ENCODE measurements at regions not wholly inside any gene's neighbourhood (a gene's known extent, or its start where the extent isn't known, plus 50 kb on each side); places are given as distances from the start of the nearest gene placed in this dataset.

DNA sequence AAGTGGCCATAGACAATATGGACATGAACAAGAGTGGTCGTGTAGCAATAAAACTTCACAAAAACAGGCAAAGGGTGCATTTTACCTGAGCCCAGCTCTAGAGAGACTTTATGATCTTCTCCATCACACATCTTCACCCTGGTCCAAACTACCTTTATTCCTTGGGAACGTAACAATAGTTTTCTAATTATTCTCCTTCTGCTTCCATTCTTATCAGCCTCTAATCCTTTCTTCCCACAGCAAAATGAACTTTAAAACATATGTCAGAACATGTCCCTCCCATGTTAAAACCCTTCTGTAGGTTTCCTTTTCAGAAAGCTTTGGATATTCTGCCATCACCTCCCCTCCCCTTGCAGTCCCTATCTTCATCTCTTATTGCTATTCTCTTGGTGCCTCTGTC lies 395.2 kb upstream of the PLXNA2 start (continued):
- TF ChIP-seq ZBTB49 (tag by site-specific recombination; IDR thresholded peaks at IDR 0.05; ENCODE audit: low read depth): no peak

- POLR2A ChIA-PET: no interaction called here
- CTCF ChIA-PET: interaction anchor here (1.3 to 1.4 kb wide), 2 partner anchors 11 to 12 kb away, joined by 3 to 6 read pairs; no protein-coding TSS in a partner anchor
These were observed 396.1 kb upstream of the PLXNA2 start for GRCh38 chr1:208640295-208640694.

GRCh38 chr1:208641579-208642280 lies 397.5 kb upstream of the PLXNA2 start:
- no peak for TF ChIP-seq ZSCAN23 (tag by site-specific recombination; IDR thresholded peaks at IDR 0.05)
- TF ChIP-seq ZNF335 (tag by site-specific recombination; conservative IDR thresholded peaks at IDR 0.05): no peak
- TF ChIP-seq, protein P1, sequence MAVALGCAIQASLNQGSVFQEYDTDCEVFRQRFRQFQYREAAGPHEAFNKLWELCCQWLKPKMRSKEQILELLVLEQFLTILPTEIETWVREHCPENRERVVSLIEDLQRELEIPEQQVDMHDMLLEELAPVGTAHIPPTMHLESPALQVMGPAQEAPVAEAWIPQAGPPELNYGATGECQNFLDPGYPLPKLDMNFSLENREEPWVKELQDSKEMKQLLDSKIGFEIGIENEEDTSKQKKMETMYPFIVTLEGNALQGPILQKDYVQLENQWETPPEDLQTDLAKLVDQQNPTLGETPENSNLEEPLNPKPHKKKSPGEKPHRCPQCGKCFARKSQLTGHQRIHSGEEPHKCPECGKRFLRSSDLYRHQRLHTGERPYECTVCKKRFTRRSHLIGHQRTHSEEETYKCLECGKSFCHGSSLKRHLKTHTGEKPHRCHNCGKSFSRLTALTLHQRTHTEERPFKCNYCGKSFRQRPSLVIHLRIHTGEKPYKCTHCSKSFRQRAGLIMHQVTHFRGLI (tag by site-specific recombination; IDR thresholded peaks at IDR 0.05): no peak
- TF ChIP-seq, protein P2, sequence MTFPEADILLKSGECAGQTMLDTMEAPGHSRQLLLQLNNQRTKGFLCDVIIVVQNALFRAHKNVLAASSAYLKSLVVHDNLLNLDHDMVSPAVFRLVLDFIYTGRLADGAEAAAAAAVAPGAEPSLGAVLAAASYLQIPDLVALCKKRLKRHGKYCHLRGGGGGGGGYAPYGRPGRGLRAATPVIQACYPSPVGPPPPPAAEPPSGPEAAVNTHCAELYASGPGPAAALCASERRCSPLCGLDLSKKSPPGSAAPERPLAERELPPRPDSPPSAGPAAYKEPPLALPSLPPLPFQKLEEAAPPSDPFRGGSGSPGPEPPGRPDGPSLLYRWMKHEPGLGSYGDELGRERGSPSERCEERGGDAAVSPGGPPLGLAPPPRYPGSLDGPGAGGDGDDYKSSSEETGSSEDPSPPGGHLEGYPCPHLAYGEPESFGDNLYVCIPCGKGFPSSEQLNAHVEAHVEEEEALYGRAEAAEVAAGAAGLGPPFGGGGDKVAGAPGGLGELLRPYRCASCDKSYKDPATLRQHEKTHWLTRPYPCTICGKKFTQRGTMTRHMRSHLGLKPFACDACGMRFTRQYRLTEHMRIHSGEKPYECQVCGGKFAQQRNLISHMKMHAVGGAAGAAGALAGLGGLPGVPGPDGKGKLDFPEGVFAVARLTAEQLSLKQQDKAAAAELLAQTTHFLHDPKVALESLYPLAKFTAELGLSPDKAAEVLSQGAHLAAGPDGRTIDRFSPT (tag by site-specific recombination; IDR thresholded peaks at IDR 0.05): no peak
- H3K27ac ChIP-seq (ENCODE audit: extremely low read depth, low read depth, low read length): no peak overlapping the region
- no peaks in the 10 kb centered on the region for H3K9me3 ChIP-seq (ENCODE audit: control insufficient read depth, insufficient read depth, low read depth, low read length)
- H3K4me3 ChIP-seq (ENCODE audit: low read depth, low read length): no peak overlapping the region
- ChIA-PET POLR2A (no interaction called here), CTCF (interaction anchor here (0.6 to 1.3 kb wide), 3 partner anchors 11 to 12 kb away, joined by 3 read pairs; no protein-coding TSS in a partner anchor)
- no peaks in the 10 kb centered on the region for H3K36me3 ChIP-seq (ENCODE audit: control insufficient read depth in 2 of 2, insufficient read depth in 1 of 2, low read length in 2 of 2)
- H3K4me1 ChIP-seq (ENCODE audit: control insufficient read depth, insufficient read depth, low read length): no peaks in the 10 kb centered on the region

More at GRCh38 chr1:208640295-208640694, 396.1 kb upstream of the PLXNA2 start:
- H3K9me3 ChIP-seq (ENCODE audit: control insufficient read depth, insufficient read depth, low read depth, low read length): no peaks in the 10 kb centered on the region
- TF ChIP-seq ZNF792 (tag by site-specific recombination; IDR thresholded peaks at IDR 0.05): no peak
- no peak for TF ChIP-seq ZNF549 (tag by site-specific recombination; IDR thresholded peaks at IDR 0.05)
- no peak for TF ChIP-seq ZFP69B (tag by site-specific recombination; IDR thresholded peaks at IDR 0.05)
- TF ChIP-seq, protein P3, sequence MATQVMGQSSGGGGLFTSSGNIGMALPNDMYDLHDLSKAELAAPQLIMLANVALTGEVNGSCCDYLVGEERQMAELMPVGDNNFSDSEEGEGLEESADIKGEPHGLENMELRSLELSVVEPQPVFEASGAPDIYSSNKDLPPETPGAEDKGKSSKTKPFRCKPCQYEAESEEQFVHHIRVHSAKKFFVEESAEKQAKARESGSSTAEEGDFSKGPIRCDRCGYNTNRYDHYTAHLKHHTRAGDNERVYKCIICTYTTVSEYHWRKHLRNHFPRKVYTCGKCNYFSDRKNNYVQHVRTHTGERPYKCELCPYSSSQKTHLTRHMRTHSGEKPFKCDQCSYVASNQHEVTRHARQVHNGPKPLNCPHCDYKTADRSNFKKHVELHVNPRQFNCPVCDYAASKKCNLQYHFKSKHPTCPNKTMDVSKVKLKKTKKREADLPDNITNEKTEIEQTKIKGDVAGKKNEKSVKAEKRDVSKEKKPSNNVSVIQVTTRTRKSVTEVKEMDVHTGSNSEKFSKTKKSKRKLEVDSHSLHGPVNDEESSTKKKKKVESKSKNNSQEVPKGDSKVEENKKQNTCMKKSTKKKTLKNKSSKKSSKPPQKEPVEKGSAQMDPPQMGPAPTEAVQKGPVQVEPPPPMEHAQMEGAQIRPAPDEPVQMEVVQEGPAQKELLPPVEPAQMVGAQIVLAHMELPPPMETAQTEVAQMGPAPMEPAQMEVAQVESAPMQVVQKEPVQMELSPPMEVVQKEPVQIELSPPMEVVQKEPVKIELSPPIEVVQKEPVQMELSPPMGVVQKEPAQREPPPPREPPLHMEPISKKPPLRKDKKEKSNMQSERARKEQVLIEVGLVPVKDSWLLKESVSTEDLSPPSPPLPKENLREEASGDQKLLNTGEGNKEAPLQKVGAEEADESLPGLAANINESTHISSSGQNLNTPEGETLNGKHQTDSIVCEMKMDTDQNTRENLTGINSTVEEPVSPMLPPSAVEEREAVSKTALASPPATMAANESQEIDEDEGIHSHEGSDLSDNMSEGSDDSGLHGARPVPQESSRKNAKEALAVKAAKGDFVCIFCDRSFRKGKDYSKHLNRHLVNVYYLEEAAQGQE (tag by site-specific recombination; IDR thresholded peaks at IDR 0.05): no peak
- no peaks in the 10 kb centered on the region for H3K36me3 ChIP-seq (ENCODE audit: control insufficient read depth in 2 of 2, insufficient read depth in 1 of 2, low read length in 2 of 2)
- no peak overlapping the region for H3K4me3 ChIP-seq (ENCODE audit: low read depth, low read length)
- no peaks in the 10 kb centered on the region for H3K4me1 ChIP-seq (ENCODE audit: control insufficient read depth, insufficient read depth, low read length)
- no peak overlapping the region for H3K27ac ChIP-seq (ENCODE audit: extremely low read depth, low read depth, low read length)
